Ascending aorta (tissue), 2 donors: ENCODE measurements at regions not wholly inside any gene's neighbourhood (a gene's known extent, or its start where the extent isn't known, plus 50 kb on each side); places are given as distances from the start of the nearest gene placed in this dataset.

Experiments used
- DNase-seq, 2 donors: peaks; one replicate each; pipeline ENCODE4 v3.0.0-alpha.2; 2019; ENCODE audit warnings: low spot score in 2 of 2
- H3K27ac ChIP-seq, 2 donors: fragments of 200-600 bp; sonication (generic); one replicate each; pipeline ENCODE4 v1.5.1; 2016 to 2017; ENCODE audit warnings: mild to moderate bottlenecking in 1 of 2
- H3K27me3 ChIP-seq: fragments of 200-600 bp; sonication (generic); one replicate; pipeline ENCODE4 v1.5.1; 2017
- H3K36me3 ChIP-seq, 2 donors: fragments of 200-600 bp; sonication (generic); one replicate each; pipeline ENCODE4 v1.5.1; 2016
- H3K4me1 ChIP-seq, 2 donors: fragments of 200-600 bp; sonication (generic); one replicate each; pipeline ENCODE4 v1.5.1; 2016 to 2017; ENCODE audit warnings: mild to moderate bottlenecking in 1 of 2
- H3K4me3 ChIP-seq, 2 donors: fragments of 200-600 bp; sonication (generic); one replicate each; pipeline ENCODE4 v1.5.1; 2016 to 2017; ENCODE audit warnings: mild to moderate bottlenecking in 1 of 2
- H3K9me3 ChIP-seq, 2 donors: fragments of 200-600 bp; sonication (generic); one replicate each; pipeline ENCODE4 v1.5.1; 2016
- CTCF ChIP-seq, 3 experiments: fragments of 200-600 bp in 2 of 3; fragments of 450-650 bp in 1 of 3; sonication (generic) in 2 of 3; IDR thresholded peaks; one replicate each; pipeline ENCODE4 v1.5.1; 2016 to 2019; ENCODE audit warnings: antibody characterized with exemption in 3 of 3, mild to moderate bottlenecking in 1 of 3, moderate library complexity in 1 of 3
- intact Hi-C: fragments of 100-400 bp; cut with DNase I; formaldehyde crosslinking; loops from one replicate; pipeline ENCODE4 v1.15.1; 2023

GRCh38 chr2:225793736-225794550 lies 394.4 kb downstream of the NYAP2 start:
- Histone ChIP-seq H3K27me3 (no peaks in the 10 kb centered on the region), H3K9me3 (no peaks in the 10 kb centered on the region), H3K36me3 (no peaks in the 10 kb centered on the region), H3K4me1 (no peaks in the 10 kb centered on the region), H3K27ac (no peak overlapping the region), H3K4me3 (no peak overlapping the region)
- no peak for DNase-seq
- TF ChIP-seq CTCF (IDR thresholded peaks at IDR 0.05) = no peak
- intact Hi-C loops = no loop called here

GRCh38 chr2:225788571-225789094 lies 389.1 kb downstream of the NYAP2 start:
- no peak for DNase-seq
- Histone ChIP-seq H3K27me3 (no peaks in the 10 kb centered on the region), H3K36me3 (no peaks in the 10 kb centered on the region), H3K27ac (no peak overlapping the region), H3K4me3 (no peak overlapping the region), H3K4me1 (no peaks in the 10 kb centered on the region), H3K9me3 (no peaks in the 10 kb centered on the region)
- intact Hi-C loops = no loop called here
- TF ChIP-seq CTCF (IDR thresholded peaks at IDR 0.05) = no peak

DNA sequence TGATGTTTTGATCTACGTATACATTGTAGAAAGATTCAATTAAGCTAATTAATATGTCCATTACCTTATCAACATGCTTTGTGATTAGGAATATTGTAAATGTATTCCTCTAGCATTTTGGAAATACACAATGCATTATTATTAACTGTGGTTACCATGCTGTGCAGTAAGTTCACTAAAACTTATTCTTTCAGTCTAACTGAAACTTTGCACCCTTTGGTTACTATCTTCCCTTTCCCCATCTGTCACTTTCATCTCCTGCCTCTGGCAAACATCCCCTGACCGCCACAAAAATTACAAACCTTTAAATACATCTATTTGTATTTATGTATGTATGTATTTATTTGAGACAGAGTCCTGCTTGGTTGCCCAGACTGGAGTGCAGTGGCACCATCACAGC lies 388.0 kb downstream of the NYAP2 start:
- TF ChIP-seq CTCF (IDR thresholded peaks at IDR 0.05) = no peak
- DNase-seq = no peak
- H3K9me3 ChIP-seq = no peaks in the 10 kb centered on the region
- no peak overlapping the region for H3K27ac ChIP-seq
- no peaks in the 10 kb centered on the region for H3K27me3 ChIP-seq
- intact Hi-C loops = no loop called here
- no peaks in the 10 kb centered on the region for H3K36me3 ChIP-seq
- H3K4me3 ChIP-seq = no peak overlapping the region
- no peaks in the 10 kb centered on the region for H3K4me1 ChIP-seq

GRCh38 chr2:225781991-225782390 lies 382.5 kb downstream of the NYAP2 start:
- DNase-seq = no peak
- H3K27me3 ChIP-seq = no peaks in the 10 kb centered on the region
- no peaks in the 10 kb centered on the region for H3K9me3 ChIP-seq
- TF ChIP-seq CTCF (IDR thresholded peaks at IDR 0.05) = no peak
- H3K4me3 ChIP-seq = no peak overlapping the region
- H3K36me3 ChIP-seq = no peaks in the 10 kb centered on the region
- no peak overlapping the region for H3K27ac ChIP-seq
- H3K4me1 ChIP-seq = no peaks in the 10 kb centered on the region
- intact Hi-C loops = no loop called here

DNA sequence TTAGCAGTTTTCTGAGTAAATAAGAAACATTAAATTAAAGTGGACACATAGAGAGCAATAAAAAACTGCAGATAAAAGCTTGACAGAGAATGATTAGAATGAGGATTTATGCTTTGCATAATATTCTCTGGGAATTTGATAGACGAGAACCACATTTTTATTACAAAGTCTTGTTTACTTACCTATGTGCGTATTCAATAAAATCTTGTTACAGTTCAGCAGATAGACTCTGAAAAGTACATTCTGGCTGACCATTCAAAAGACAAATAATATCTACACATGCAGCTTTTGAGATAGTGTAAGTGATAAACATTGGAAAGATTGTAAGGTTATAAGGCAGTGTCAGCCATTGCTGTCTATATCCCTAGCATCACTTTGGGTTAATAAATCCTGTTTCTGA lies 381.6 kb downstream of the NYAP2 start:
- no peak for TF ChIP-seq CTCF (IDR thresholded peaks at IDR 0.05)
- Histone ChIP-seq H3K36me3 (no peaks in the 10 kb centered on the region), H3K27me3 (no peaks in the 10 kb centered on the region), H3K9me3 (no peaks in the 10 kb centered on the region), H3K4me1 (no peaks in the 10 kb centered on the region), H3K4me3 (no peak overlapping the region), H3K27ac (no peak overlapping the region)
- DNase-seq = no peak
- intact Hi-C loops = no loop called here
